Testis (tissue), 2 donors: ENCODE measurements at regions not wholly inside any gene's neighbourhood (a gene's known extent, or its start where the extent isn't known, plus 50 kb on each side); places are given as distances from the start of the nearest gene placed in this dataset.

Source experiments
- POLR2A ChIP-seq: fragments of 450-650 bp; IDR thresholded peaks from one replicate; pipeline ENCODE4 v1.6.1; 2017; ENCODE audit warnings: antibody characterized with exemption, mild to moderate bottlenecking, moderate library complexity
- TF ChIP-seq, protein P1 (sequence below), 3 experiments: fragments of 450-650 bp in 2 of 3; fragments of 200-600 bp in 1 of 3; sonication (generic) in 1 of 3; IDR thresholded peaks; one replicate each; pipeline ENCODE4 v1.5.1; 2016 to 2019; ENCODE audit warnings: antibody characterized with exemption in 3 of 3, mild to moderate bottlenecking in 2 of 3, moderate library complexity in 1 of 3

- TF ChIP-seq, protein P1, sequence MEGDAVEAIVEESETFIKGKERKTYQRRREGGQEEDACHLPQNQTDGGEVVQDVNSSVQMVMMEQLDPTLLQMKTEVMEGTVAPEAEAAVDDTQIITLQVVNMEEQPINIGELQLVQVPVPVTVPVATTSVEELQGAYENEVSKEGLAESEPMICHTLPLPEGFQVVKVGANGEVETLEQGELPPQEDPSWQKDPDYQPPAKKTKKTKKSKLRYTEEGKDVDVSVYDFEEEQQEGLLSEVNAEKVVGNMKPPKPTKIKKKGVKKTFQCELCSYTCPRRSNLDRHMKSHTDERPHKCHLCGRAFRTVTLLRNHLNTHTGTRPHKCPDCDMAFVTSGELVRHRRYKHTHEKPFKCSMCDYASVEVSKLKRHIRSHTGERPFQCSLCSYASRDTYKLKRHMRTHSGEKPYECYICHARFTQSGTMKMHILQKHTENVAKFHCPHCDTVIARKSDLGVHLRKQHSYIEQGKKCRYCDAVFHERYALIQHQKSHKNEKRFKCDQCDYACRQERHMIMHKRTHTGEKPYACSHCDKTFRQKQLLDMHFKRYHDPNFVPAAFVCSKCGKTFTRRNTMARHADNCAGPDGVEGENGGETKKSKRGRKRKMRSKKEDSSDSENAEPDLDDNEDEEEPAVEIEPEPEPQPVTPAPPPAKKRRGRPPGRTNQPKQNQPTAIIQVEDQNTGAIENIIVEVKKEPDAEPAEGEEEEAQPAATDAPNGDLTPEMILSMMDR (IDR thresholded peaks at IDR 0.05), result no peak
- no peak for TF ChIP-seq POLR2A
Observed at GRCh38 chr15:68507447-68507846, 71.3 kb upstream of the CORO2B start.
